ENCODE measurements at regions not wholly inside any gene's neighbourhood (a gene's known extent, or its start where the extent isn't known, plus 50 kb on each side); places are given as distances from the start of the nearest gene placed in this dataset.
"Not testable (repeated sequence)": the region's sequence is repeated elsewhere in the genome, so short reads cannot be mapped to it uniquely, and the experiment has no call there.

DNA sequence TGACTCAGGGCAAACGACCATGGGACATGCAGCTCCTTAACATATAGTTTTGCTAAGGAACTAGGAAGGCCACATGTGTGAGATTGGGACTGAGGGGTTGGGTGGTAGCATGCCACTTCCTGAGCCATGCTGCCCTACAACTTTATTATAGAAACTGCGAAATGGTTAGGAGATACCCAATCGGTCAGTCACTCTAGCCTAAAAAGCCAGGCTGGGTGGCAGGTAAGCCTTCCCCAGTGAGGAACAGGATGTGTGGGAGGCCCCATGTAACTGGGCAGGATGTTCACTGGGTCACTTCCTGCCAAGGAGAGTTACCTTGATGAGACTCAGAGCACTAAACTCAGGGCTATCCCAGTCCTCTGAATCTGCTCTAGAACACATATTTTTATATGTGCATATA is 123.5 kb downstream of the MAP3K7 start:
- DNase-seq, result no peak

DNA sequence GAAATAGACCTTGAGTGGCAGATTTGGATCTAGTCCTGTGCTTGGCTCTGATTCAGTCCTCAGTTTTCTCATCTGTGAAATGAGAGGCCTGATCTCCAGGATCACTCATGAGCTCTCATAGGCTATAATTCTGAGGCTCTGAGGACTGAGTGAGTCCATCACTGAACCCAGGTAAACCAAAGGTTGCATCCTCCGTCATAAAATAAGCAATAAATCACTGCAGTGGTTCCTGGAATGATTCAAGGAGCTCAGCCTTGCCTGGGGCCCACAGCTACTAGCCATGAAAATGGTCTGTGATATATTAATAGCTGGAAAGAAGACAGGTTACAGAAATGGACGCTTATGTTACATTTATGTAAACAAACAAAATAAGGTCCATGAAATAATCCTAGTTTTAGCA is 124.8 kb downstream of the MAP3K7 start:
- DNase-seq, result no peak

GRCh38 chr6:90461383-90461782 is 125.5 kb downstream of the MAP3K7 start:
- no peak for DNase-seq

DNA sequence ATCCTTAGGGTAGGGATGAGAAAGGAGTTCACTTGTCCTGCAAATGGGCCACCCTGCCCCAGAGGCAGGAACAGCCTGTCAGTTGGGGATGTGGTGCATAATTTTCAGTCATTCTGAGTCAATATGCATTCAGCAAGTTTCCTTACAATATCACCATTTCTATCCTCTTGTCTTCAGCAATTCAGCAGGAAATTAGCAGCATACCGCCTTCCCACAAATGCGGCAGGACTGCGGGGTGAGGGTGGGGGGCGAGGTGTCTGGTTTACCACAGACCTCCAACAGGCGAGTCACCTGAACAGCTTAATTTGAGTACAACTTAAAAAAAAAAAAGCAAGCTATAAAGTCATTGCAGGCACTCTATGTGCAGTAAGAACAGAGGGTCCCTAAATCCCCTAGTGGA is 126.8 kb downstream of the MAP3K7 start:
- no peak for DNase-seq

- DNase-seq, result no peak
These were observed 127.6 kb downstream of the MAP3K7 start for GRCh38 chr6:90459225-90459758.

DNA sequence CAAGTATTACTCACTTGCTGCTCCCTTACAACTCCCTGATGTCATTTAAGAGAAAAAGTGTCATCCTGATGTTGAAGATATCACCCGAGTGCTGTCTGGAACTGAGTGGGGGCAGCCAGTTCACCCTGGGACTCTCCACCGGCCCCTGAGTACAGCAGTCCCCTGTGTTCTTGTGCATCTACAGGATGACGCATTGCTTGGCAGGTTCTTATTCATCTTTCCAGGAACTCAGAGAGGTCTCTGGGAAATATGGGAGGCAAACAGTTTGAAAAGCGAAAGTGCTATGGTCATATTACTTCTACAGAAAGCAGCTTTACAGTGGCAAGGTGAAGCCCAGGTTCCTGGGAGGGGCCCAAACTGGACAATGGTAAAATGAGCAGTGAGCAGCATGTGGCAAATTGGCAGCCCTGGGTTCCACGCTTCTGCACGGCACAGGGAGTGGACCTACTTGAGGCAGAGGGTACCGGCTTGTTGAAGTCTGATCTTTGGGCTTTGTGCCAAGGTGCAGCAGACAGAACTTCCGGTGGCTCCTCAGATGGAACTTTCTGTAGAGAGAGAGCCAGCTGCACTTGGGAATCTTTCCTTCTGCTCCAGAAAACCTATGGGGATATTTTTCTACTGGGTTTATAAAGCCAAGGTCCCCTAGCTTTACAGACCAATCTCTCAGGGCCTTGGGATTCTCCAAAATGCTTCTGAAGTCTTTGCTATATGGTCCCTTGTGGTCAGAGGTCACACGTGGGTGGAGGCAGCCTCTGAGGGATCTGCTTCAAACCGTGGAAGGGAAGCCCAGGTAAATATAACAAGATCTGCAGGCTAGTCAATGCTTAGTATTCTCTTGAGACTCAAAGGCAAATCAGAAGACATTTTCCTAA is 128.3 kb downstream of the MAP3K7 start:
- DNase-seq, result peak; percentile 76

- DNase-seq, result no peak
These were observed 129.0 kb downstream of the MAP3K7 start for GRCh38 chr6:90457867-90458259.

DNA sequence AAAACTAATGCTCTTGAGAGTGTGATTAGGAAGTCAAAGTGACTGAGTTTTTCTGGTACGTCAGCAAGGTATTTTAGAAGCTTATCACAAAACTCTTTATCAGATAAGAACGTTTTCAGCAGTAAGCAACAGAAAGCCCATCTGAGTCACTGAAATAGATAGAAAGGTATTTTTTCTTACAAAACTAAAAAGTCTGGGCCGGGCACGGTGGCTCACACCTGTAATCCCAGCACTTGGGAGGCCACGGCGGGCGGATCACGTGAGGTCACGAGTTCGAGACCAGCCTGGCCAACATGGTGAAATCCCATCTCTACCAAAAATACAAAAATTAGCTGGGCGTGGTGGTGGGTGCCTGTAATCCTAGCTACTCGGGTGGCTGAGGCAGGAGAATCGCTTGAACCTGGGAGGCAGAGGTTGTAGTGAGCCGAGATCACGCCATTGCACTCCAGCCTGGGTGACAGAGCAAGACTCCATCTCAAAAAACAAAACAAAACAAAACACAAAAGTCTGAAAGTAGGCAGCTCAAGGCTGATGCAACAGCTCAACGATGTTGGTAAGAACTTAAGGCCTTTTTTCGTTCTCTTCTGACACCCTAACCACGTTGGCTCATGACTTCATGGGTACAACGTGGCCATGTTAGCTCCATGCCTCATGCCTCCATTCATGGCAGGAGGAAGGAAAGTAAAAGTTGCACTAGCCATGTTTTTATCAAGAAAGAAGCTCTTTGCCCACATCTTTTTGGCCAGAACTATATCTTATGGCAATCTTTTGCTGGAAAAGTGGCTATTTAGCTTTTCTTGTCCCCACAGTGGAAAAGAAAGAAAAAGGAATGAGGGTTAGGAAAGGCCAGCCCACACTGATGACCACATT is 129.6 kb downstream of the MAP3K7 start:
- not testable (repeated sequence) for DNase-seq

- no peak for DNase-seq
These were observed 130.9 kb downstream of the MAP3K7 start for GRCh38 chr6:90456001-90456400.

- DNase-seq, result no peak
These were observed 131.9 kb downstream of the MAP3K7 start for GRCh38 chr6:90454836-90455427.

GRCh38 chr6:90450268-90450953 is 136.5 kb downstream of the MAP3K7 start:
- no peak for DNase-seq

GRCh38 chr6:90449311-90449710 is 137.6 kb downstream of the MAP3K7 start:
- DNase-seq, result no peak

GRCh38 chr6:90448836-90449235 is 138.0 kb downstream of the MAP3K7 start:
- DNase-seq, result no peak

- DNase-seq, result no peak
These were observed 140.7 kb downstream of the MAP3K7 start for GRCh38 chr6:90446164-90446563.

DNA sequence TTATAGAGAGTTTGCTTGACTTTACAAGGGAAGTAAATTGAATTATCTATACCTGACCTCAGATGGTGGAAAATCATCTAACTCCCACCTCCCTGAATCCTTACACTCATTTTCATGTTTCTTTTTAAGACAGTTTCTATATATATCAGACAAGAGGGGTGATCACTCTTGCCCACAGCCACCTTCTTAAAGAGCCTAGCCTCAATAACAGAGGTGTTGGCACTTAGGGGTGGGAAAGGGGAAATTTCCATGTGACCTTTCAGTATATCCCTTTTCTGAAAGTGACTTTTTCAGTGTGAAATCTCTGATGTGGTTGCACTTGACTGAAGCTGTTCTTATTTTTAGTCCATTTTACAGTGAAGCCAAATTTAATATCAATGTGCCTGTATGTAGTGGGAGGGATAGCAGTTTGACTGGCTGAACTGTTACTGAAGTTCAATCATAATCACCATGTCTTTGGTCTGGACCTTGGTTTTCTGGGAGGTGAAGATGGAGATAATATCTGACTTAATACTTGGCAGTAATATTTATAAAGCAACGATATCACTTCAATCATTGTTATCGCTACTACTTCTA is 141.3 kb downstream of the MAP3K7 start:
- DNase-seq, result no peak

DNA sequence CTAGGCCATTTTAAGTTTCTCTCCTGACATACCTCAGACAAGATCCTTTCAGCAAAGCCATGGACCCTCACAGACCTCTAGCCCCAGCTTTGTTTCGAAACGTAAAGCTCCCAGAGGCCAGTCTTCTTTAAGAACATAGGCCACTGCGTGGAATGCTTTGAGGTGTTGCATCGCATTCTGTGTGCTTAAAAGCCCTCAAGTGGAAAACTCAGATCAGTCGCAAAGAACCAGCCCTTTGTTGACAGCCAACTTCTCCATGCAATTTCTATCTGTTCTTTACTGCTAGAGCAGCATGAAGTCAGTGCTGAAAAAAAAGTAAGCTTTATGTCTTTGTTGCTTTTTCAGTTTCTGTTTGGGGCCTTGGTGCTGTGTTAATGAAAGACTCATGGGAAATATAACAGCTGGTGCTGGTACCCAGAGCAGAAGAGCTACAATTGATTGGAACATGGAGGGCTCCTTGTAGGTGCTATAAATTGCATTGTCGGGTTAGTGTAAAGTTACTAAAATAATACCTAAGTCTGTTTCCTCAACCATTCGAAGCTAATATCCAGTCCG is 142.6 kb downstream of the MAP3K7 start:
- no peak for DNase-seq

- DNase-seq, result no peak
These were observed 144.5 kb downstream of the MAP3K7 start for GRCh38 chr6:90442366-90442765.

- no peak for DNase-seq
These were observed 144.1 kb upstream of the BACH2 start for GRCh38 chr6:90440586-90441283.

DNA sequence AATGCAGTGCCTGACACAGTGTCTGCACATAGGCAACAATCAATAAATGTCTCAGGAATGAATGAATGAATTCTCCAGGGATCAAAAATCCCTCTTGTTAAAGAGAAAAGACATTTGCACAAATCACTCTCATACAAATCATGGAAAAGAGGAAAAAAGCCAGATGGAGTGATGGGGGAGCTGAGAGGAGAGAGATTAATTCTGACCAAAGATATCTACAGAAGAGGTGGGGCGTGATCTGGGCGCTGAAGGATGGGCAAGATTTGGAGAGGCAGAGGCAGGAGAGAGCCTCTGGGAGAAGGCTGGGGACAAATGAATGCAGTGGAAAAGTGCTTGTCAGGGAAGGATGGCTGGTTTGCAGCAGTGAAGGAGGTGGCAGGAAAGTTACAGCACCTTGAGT is 142.9 kb upstream of the BACH2 start:
- DNase-seq, result no peak

DNA sequence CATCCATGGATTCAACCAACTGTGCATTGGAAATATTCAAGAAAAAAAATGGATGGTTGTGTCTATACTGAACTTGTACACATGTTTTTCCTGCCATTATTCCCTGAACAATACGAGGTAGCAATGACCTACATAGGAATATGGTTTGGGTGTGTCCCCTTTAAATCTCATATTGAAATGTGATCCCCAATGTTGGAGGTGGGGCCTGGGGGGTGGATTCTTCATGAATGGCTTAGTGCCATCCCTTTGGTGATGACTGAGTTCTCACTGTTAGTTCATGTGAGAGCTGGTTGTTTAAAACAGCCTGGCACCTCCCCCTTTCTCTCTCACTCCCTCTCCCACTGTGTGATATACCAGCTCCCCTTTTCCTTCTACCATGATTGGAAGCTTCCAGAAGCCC is 139.8 kb upstream of the BACH2 start:
- DNase-seq, result no peak

DNA sequence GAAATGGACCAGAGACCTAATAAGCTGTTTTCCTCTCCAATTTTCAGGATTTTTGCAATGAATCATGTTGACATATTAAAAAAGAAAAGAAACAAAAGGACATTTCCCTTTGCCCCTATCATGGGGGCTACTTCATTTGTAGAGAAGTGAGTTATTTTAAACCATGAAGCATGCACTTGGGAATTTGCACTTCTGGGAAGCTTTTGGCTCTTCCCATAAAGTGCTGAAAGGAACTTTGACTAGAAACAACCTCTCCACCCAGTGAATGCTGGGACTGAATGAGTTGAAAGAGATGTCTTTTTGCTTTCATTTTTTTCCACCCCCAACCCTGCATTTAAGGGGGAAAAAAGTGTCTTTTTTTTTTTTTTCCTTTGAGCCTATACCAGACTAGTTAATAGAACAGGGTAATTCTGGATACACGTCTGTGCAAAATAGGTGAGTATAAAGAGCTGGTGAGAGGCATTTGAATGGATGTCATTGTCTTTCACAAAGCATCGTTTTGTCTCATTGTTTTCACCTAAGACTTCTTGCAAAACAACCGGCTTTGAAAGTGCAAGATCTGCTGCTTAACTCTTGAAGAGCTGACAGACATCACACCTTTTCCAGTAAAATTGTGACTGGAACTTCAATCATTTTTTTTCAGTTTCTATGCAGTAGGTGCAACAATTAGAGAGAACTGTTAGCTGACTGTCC is 138.7 kb upstream of the BACH2 start:
- DNase-seq, result no peak
